ENCODE measurements at regions not wholly inside any gene's neighbourhood (a gene's known extent, or its start where the extent isn't known, plus 50 kb on each side); places are given as distances from the start of the nearest gene placed in this dataset.
A peak's percentile ranks its signal among the peaks of the same experiment; 100 is the strongest.

GRCh38 chr17:73874008-73874720 is 229.9 kb upstream of the SDK2 start:
- peak; percentile 26 for DNase-seq
- Mint-ChIP-seq H3K36me3 (ENCODE audit: low read depth) (no peaks in the 10 kb centered on the region), H3K4me3 (no peak overlapping the region), H3K9me3 (no peaks in the 10 kb centered on the region), H3K4me1 (ENCODE audit: low read depth) (no peaks in the 10 kb centered on the region), H3K27me3 (no peaks in the 10 kb centered on the region), H3K27ac (no peak overlapping the region)
- ChIA-PET CTCF (no interaction called here), POLR2A (no interaction called here)
- peak; percentile 68 for ATAC-seq
- TF ChIP-seq CTCF (IDR thresholded peaks at IDR 0.05) = no peak
- intact Hi-C loops (cut with micrococcal nuclease) = no loop called here

DNA sequence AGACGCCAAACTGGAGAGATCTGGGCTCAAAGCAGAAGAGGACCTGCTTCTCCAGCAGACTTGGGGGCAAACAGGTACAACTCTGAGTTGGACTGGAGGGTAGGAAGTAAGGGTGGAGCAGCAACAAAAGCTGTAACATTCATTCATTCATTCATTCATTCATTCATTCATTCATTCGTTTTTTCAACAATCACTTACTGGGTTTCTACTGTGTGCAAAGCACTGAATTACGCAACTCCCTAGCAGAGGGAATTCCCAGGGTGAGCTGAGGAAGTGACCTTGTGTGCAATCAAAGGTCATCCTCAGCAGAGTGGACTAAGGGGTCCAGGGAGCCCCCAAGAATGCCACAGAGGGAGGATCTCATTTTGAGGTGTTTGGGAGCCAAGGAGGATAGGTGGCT is 231.1 kb upstream of the SDK2 start:
- no peaks in the 10 kb centered on the region for H3K36me3 Mint-ChIP-seq (ENCODE audit: low read depth)
- H3K4me3 Mint-ChIP-seq = no peak overlapping the region
- ChIA-PET CTCF (no interaction called here), POLR2A (no interaction called here)
- no peaks in the 10 kb centered on the region for H3K9me3 Mint-ChIP-seq
- DNase-seq (no peak), ATAC-seq (no peak)
- H3K27ac Mint-ChIP-seq = no peak overlapping the region
- TF ChIP-seq CTCF (IDR thresholded peaks at IDR 0.05) = no peak
- intact Hi-C loops (cut with micrococcal nuclease) = no loop called here
- no peaks in the 10 kb centered on the region for H3K27me3 Mint-ChIP-seq
- H3K4me1 Mint-ChIP-seq (ENCODE audit: low read depth) = no peaks in the 10 kb centered on the region

GRCh38 chr17:73877962-73878361 is 233.7 kb upstream of the SDK2 start:
- H3K27me3 Mint-ChIP-seq = no peaks in the 10 kb centered on the region
- no peak for TF ChIP-seq CTCF (IDR thresholded peaks at IDR 0.05)
- no peak for ATAC-seq
- intact Hi-C loops (cut with micrococcal nuclease) = no loop called here
- H3K27ac Mint-ChIP-seq = no peak overlapping the region
- POLR2A ChIA-PET = no interaction called here
- DNase-seq = no peak
- H3K4me3 Mint-ChIP-seq = no peak overlapping the region
- no peaks in the 10 kb centered on the region for H3K4me1 Mint-ChIP-seq (ENCODE audit: low read depth)
- no peaks in the 10 kb centered on the region for H3K36me3 Mint-ChIP-seq (ENCODE audit: low read depth)
- H3K9me3 Mint-ChIP-seq = no peaks in the 10 kb centered on the region
- CTCF ChIA-PET = no interaction called here

GRCh38 chr17:73878923-73879322 is 234.7 kb upstream of the SDK2 start:
- no peaks in the 10 kb centered on the region for H3K4me1 Mint-ChIP-seq (ENCODE audit: low read depth)
- TF ChIP-seq CTCF (IDR thresholded peaks at IDR 0.05) = no peak
- no peak overlapping the region for H3K27ac Mint-ChIP-seq
- H3K9me3 Mint-ChIP-seq = no peaks in the 10 kb centered on the region
- POLR2A ChIA-PET = no interaction called here
- no peak overlapping the region for H3K4me3 Mint-ChIP-seq
- CTCF ChIA-PET = no interaction called here
- H3K36me3 Mint-ChIP-seq (ENCODE audit: low read depth) = no peaks in the 10 kb centered on the region
- intact Hi-C loops (cut with micrococcal nuclease) = no loop called here
- no peaks in the 10 kb centered on the region for H3K27me3 Mint-ChIP-seq
- DNase-seq = no peak
- no peak for ATAC-seq

DNA sequence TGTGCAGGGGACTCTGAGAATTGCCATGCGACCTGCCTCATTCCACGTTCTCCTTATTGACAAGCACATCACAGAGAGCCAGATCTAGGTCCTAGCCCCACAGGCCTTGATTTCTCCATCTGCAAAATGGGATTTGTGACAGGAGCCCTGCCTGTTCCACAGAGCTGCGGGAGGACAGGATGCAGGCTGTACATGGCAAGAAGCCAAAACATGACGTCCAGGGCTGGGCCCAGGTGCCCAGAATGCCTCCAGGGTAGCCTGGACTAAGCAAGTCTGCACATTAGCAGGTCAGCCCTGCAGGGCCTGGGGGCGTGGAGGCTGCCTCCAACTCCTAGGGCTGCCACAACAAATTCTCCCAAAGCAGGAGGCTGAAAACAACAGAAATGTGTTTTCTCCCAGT is 235.7 kb upstream of the SDK2 start:
- intact Hi-C loops (cut with micrococcal nuclease) = no loop called here
- ChIA-PET POLR2A (no interaction called here), CTCF (no interaction called here)
- no peaks in the 10 kb centered on the region for H3K36me3 Mint-ChIP-seq (ENCODE audit: low read depth)
- H3K27ac Mint-ChIP-seq = no peak overlapping the region
- H3K27me3 Mint-ChIP-seq = no peaks in the 10 kb centered on the region
- H3K4me3 Mint-ChIP-seq = no peak overlapping the region
- ATAC-seq (no peak), DNase-seq (no peak)
- no peaks in the 10 kb centered on the region for H3K4me1 Mint-ChIP-seq (ENCODE audit: low read depth)
- TF ChIP-seq CTCF (IDR thresholded peaks at IDR 0.05) = no peak
- H3K9me3 Mint-ChIP-seq = no peaks in the 10 kb centered on the region

Data from activated CD8-positive, alpha-beta T cell treated with anti-CD3 and anti-CD28 coated beads for 36 hours (primary cell).